Right kidney (tissue), 1 donor: ENCODE measurements at regions not wholly inside any gene's neighbourhood (a gene's known extent, or its start where the extent isn't known, plus 50 kb on each side); places are given as distances from the start of the nearest gene placed in this dataset.
A peak's percentile ranks its signal among the peaks of the same experiment; 100 is the strongest.

Experiments
- DNase-seq: peaks from one replicate; pipeline ENCODE4 v3.0.0-alpha.2; 2016

DNA sequence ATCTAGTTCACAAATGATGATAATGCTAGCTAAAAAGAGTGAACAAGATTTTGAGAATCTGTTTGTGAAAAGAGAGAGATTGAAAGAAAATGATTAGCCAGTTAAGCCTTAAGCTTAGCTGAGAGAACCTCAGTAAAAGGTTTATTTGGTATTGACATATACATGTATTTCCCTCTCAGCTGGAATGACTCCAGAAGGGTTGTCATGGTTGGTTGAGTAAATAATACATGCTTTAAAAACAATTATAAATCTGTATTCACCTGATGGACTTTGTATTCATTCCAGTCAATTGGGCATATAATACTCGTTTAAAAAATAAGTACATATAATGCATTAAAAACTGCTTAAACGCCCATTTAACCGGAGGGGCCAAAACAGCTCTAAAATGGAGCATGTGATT, 181.4 kb downstream of the GRB14 start:
- DNase-seq, result no peak

DNA sequence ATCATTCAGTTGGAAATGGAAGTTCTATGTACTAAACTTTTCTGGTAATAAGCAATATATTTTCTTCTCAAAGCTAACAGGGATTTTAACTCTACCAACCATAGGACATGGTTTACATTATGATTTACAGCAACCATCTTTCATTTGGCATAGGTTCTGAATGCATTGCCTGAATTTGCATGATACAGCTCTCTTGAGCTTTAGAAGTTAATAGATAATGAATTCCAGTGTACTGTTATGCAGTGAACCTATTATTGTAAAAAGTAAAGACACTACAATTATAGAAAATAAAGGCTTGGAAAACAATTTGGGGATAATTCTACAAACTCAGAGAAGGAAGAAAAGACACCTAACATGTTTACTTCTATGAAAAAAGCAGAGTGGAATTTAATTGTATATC, 182.0 kb downstream of the GRB14 start:
- no peak for DNase-seq

DNA sequence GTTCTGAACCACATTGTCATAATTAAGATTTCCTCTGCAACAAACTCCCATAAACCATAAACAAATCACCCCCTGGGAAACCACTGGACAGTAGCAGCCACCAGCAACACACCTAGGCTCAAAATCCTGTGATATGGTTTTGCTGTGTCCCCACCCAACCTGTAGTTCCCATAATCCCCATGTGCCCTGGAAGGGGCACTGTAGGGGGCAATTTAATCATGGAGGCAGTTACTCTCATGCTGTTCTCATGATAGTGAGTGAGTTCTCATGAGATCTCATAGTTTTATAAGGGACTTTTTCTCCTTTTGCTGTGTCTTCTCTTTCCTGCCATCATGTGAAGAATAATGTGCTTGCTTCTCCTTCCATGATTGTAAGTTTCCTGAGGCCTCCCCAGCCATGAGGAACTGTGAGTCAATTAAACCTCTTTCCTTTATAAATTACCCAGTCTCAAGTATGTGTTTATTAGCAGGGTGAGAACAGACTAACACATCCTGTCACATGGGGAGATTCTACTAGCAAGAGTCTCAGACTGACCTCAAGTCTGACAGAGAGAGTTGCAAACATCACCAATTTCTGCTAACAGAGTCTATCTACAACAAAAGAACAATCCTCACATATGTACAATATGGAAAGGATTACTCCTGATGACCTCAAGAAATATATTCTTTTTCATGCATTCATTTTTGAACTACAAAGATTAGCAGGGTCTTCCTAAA, 182.6 kb downstream of the GRB14 start:
- DNase-seq, result no peak

DNA sequence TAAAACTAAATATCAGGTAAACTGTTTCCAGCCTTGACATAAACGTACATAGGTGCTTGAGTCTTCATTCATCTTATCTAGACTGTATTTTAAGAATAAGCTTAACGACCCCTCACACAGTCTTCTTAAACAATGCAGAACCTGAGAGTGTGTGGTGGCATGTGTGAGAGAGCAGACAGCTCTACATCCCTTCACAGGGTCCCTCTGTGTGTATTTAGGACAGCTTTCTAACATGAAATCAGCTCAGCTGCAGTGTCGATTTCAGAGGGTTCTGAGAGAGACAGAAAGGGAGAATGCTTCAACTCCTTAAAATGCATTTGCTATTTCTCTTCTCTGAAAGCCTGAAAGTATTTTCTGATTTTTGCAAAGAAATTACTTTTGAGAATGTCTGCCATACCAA, 185.2 kb downstream of the GRB14 start:
- no peak for DNase-seq

DNA sequence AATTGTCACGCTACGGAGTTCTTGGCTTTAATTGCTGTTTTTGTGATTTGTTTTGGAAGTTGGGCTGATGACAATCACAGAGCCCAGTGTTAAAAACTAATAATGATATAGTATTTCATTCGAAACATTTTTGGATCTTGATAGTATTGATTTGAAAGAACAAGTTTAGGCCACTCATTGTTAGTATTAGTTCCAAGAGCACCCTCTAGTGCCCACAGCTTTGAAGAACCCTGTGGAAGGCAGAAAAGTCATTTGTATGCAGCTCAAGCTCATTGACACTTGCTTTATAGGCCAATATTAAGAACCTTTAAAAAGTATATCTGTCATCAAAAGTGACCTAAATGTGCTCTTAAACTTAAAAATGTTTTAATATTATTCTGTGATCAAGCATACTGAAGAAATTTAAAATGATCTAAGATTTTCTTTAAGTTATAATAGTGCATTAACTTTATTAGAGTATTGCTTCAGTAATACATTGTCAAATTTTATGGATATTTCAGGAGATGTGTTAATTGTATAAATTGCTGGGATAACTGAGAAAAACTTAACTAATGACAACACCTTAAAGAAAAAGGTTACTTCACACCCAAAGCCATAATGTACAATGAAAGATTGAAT, 191.0 kb downstream of the GRB14 start:
- peak; percentile 5 for DNase-seq

DNA sequence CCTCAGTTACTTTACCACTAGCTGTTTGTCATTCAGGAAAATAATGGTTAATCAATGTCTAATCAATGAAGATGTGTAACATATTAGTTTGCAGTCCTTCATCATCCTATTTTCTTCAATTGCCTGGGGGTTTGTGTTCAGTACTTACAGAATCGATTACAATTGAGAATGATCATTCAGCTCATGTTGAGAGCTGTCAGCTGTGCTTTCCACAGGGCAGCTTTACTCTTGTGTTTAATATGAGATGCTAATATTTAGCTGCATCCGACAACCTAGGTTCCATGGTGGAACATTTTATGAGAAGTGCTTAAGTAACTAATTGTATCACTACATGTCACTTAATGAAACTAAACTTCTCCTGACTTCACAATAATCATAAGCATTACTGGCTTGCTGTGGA, 191.9 kb downstream of the GRB14 start:
- DNase-seq, result no peak

DNA sequence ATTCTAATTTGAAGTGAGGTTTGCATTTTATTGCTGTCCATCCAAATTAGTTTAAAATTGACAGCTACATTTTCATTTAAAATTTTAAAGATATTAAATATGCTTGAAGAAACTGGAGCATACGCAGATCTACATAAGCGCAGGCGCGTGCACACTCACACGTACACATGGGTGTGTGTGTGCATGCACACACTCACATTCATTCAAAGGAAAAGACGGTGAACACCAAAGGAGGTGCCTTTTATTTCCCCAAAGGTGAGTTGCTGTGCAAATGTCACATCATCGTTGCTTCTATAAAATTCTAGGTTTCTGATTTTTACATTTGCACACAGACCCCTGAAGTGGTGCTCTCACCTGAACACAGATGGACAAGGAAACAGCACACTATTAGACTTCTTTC, 194.2 kb downstream of the GRB14 start:
- no peak for DNase-seq

DNA sequence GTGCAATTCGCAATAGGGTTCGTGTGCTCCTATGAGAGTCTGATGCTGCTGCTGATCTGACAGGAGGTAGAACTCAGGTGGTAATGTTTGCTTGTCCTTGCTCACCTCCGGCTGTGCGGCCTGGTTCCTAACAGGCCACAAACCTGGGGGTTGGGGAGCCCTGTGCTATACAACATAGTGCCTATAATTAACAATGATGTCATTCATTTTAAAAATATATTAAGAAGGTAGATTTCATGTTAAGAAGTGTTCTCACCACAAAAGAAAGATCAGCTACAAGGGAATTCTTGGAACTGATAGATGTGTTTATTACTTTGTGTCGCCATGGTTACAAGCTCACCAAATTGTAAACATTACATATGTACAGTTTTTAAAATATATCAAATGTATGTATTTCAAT, 200.5 kb downstream of the GRB14 start:
- DNase-seq, result no peak

DNA sequence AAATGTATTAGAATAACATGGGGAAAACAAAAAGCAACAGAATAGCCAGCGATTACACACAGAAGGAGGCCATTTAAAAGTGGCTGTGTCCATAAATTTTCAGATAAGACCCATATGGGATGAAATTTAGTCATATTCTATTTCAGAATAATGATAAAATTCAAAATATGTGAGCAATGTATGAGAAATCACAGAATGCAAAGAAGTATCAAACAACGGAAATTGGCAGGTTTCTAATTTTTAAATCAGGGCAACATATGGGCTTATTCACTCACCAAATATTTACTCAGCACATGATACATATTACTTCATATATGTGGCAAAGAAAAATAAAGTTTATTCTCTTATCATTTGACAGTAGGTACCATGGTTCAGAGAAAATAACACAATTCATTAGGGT, 208.5 kb downstream of the GRB14 start:
- DNase-seq, result no peak

DNA sequence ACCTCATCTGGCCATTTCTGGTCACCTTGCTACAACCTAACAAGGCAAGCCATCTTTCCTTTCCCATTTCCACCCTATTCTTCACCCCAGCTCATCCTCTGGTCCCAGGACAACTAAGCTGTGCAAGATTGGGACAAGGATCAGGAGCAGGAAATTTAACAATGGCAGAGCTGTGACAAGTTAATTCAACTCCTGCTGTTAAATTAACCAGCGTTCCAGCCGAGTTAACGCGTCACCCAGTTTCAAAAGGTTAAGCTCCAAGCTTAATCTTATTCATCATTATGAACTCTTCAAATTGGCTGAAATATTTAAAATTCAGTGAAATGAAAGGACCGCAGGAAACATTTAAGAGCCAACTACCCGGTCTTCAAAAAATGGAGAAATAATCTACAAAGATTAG, 231.9 kb downstream of the GRB14 start:
- no peak for DNase-seq

DNA sequence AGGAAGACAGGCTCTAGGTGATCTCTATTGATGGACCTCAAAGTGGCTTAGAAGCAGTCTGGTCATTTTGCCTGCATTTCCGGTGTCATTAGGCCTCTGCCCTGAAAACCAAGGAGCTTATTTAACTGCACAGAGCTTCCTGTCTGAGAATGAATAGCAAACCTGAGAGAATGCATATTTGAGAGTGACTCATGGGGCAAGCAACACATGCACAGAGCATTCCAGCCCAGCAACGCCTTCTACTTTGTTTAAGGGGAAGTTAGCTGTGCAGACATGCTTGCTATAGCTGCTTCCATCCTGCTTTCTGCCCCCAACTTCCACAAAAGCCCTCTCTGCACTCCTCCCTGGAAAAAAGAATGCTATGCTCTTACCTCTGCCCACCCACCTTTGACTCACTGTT, 232.8 kb downstream of the GRB14 start:
- no peak for DNase-seq

DNA sequence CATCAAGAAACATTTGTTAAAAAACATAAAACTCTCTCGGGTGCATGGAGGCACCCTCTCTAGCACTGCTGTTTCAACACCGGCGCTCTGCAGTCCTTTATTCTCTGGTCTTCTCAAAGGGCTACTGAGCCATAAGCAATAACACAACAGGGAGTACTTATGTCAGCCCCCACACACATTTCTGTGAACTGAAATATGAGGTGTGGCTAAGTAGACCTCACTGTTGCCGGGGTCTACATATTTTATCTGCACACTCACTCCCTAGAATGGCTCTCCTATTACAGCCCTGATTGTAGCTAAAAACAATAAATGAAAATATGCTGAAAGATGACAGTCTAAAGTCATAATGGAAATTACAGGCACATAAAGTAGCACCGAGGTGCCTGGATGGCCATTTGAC, 235.1 kb downstream of the GRB14 start:
- DNase-seq, result no peak

DNA sequence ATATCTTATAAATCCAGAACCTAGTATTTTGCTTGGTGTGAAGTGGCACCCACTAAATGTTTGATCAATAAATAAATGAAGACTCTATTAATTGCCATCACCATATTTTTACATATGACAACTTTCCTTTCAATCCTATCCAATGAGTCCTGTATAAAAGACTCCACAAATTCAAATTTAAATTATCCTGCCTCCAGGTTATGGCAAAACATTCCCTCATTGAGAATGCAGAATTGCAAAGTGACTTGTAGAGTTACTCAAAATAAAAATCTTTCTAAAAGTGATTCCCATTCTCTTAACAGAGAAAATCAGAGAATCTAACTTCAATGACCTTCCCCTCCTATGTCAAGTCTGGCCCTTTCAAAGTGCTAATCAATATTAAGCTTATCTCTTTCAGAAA, 236.8 kb downstream of the GRB14 start:
- no peak for DNase-seq

DNA sequence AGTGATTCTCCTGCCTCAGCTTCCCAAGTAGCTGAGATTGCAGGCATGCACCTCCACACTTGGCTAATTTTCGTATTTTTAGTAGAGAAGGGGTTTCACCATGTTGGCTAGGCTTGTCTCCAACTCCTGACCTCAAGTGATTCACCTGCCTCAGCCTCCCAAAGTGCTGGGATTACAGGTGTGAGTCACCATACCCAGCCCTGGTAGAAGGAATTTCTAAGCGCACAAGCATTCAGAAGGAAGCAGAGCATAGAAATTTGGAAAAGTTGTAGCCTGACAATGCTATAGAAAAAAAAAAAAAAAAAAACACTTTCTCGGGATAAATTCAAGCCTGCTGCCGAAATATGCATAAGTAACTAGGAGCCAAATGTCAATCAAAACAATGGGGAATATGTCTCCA, 249.4 kb downstream of the GRB14 start:
- DNase-seq, result no peak

DNA sequence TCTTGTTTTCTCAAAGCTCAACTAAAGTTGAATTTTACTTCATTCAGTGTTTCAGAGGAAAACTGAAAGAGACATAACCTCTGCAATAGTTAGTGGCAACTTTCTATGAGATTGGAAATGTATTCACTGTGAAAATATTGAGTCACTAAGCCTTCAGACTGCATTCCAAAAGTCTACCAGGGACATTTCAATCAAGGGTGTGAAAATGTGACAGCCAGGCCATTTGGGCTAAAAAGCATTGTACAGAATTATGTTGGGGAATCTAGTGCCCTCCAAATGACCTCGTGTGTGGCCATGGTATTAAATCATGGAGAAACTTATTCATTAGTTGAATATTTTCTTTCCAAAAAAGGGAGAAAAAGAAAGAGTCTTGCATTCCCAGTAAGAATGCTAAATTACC, 251.9 kb downstream of the GRB14 start:
- no peak for DNase-seq

DNA sequence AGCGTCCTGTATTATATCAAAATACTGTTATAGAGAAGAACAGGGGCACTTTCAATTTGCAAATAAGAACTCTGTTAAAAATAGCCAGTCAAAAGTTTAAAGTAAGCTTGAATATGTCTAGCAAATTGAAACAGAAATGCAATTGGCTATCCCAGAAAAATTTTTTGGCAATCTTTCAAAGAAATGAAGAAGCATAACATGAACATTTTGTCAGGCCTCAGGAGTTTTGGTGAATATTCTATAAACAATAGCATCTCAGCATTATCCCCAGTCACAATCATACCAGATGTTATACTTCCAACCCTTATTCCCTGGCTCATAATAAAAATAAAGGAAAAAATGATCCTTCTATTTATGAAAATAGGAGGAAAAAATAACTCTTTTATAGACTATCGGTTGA, 252.4 kb downstream of the GRB14 start:
- DNase-seq, result no peak

DNA sequence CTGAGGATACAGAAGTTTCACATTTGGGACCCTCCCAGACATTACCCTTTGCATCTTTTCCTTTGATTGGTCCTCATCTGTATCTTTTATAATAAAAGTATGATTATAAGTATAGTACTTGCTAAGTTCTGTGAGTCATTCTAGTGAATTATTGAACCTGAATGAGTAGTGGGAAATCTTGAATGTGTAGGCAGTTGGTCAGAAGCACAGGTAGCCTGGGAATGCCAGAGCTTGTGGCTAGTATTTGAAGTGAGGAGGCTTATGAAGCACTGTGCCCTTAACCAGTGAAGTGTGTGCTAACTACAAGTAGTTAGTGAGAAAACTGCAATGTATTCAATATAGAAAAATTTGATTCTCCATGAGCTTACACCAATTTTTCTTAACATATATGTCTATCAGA, 257.6 kb downstream of the GRB14 start:
- DNase-seq, result no peak

DNA sequence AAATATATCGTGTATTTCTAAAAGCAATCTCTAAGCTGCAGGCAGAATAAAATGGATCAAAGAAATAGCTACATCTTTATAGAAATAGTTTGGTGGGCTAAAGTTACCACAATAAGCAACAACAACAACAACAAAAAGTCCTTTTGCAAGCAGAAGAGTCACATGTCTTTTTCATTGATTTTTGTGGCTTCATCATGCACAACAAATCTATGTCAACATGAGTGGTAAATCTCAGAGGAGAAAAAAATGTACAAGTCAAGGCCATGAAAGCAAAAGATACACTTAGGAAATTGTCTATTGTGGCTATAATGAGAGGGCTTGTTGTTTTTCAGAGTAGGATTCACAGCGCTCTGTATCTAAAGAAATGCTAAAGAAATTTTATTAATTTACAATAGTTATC, 269.7 kb downstream of the GRB14 start:
- no peak for DNase-seq

DNA sequence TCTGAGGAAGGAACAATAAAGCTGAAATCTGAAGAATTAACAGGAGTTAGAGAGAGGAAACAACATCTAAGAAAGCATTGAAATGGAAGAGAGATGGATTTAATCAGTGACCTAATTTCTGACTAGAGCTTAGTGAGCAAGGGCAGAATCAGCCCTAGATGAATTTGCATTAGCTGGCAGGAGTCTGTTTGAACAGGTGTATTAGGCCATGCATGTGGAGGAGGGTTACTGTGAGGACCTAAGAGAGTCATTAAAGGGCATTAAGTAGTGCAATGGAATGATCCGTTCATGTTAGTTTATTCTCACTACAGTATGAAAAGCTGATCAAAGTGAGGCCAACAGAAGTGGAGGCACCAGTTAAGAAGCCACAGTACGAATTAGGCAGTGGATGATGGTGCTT, 285.3 kb downstream of the GRB14 start:
- no peak for DNase-seq

DNA sequence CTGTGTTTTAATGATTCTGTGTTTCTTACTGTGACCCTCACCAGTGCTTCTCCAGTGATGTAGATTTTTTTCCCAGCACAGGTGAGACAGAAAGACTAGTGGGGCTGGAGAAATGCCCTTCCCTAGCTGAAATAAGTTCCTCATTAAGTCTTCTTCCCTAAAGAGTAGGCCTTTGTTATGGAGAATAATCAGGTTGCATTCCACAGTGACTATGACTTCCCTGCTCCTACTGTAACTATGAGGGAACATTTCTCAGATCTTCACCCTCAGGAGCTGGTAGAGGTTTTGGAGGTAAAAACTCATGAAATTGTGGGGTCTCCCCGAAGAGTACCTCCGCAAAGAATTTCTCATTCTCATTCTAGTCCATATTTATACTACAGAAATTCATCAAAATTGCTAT, 286.2 kb downstream of the GRB14 start:
- no peak for DNase-seq

DNA sequence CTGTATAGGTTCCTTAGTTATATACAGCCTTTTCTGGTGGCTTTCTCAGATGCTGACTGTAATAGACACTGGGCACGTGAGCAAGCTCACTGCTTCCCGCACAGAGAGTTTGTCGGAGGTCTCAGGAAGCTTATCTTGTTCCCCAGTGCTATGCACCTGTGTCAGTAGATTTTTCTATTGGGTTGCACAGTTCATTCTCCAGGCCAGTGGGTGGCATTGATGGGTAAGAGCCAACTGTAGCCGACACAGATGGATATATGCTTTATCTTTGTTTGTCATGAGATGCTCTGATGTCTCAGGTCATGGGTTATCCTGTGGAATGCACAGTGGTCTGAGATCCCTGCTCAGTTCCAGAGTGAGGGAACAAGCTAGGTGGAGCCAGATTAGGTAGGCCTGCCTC, 293.0 kb downstream of the GRB14 start:
- DNase-seq, result no peak

DNA sequence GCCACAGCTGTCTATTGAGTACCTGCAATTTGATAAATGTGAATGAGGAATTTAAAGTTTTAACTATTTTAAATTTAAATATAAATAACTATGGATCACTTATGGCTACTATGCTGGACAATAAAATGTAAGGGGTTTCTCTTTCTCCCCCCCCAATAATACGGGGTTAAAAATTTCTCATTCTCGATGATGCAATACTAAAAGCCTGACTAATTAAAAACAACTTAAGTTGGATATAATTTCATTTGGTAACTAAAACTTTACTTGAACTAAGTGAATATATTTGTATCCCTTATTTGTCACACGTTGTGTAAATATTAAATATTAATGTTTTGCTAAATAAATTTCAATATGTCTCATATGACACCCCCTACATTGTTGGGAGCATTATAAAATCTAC, 297.3 kb downstream of the GRB14 start:
- no peak for DNase-seq

DNA sequence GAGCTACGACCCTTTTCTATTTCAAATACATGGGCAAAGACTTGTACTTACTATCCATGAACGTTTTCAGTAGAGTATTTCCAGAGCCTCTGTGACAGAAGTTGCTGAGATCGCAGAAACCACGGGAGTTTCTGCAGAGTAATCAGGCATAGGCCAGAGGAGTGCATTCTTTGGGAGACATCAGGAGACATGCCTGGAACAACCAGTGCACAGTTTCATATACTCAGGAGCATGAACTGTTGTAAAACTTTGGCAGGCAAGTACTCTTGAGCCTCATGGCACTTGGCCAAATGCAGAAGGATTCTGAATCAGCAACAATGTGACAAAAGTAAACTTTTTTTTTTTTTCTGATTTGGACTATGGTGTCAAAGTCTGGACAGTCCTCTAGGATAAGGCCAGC, 307.1 kb downstream of the GRB14 start:
- peak; percentile 3 for DNase-seq

DNA sequence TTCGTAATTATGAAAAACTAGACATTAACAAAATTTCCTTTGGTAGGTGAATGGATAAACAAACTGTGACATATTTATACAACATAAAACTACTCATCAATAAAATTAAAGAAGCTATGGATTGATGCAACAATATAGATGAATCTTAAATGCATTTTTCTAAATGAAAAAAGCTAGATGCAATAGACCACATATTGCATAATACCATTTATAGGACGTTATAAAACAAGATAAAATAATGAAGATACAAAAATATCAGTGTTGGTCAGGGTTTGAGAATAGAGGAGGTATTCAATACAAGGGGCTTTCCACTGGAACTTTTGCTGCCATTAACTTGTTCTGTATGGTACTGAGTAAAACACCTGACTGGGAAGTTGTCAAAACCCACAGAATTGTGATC, 314.4 kb downstream of the GRB14 start:
- no peak for DNase-seq

DNA sequence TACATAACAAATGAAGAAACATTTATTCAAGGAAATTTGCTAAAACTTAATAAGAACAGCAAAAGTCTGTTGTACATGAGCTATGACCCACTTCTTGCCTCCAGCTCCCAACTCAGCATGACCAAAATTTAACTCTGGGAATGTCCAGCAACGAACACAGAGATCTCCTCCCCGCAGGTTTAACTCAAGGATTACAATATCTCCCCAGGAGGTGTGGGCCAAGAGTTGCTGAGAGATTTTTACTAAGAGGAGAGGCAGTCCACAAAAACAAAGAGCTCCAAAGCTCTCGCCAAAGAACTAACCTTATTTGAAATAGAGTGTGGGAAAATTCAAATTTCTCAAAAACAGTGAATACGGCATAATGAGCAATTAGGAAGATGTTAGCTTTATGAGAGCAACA, 318.5 kb downstream of the GRB14 start:
- DNase-seq, result no peak
